ENCODE measurements at regions not wholly inside any gene's neighbourhood (a gene's known extent, or its start where the extent isn't known, plus 50 kb on each side); places are given as distances from the start of the nearest gene placed in this dataset.
"Not testable (repeated sequence)": the region's sequence is repeated elsewhere in the genome, so short reads cannot be mapped to it uniquely, and the experiment has no call there.

DNA sequence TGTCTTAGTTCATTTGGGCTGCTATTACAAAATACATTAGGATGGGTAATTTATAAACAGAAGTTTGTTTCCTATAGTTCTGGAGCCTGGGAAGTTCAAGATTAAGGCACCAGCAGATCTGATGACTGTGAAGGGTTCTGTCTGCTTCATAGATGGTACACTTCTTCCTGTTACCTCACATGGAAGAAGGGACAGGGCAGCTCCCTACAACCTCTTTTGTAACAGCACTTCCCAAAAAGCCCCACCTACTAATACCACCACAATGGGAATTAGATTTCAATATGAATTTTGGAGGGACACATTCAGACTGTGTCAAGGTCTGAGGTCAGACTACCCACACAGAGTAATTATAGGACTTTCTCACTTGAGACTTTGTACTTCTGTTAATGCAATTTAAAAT lies 260.3 kb downstream of the ARHGAP12 start:
- no peaks in the 10 kb centered on the region for H3K4me1 ChIP-seq (ENCODE audit: low read depth)
- ATAC-seq (no peak), DNase-seq (no peak)
- H3K4me3 ChIP-seq = no peak overlapping the region
- H3K36me3 ChIP-seq (ENCODE audit: low read depth) = no peaks in the 10 kb centered on the region
- intact Hi-C loops (cut with DNase I, micrococcal nuclease) = no loop called here
- peaks cover 4% of the 10 kb centered on the region for H3K9me3 ChIP-seq
- TF ChIP-seq, protein P1, sequence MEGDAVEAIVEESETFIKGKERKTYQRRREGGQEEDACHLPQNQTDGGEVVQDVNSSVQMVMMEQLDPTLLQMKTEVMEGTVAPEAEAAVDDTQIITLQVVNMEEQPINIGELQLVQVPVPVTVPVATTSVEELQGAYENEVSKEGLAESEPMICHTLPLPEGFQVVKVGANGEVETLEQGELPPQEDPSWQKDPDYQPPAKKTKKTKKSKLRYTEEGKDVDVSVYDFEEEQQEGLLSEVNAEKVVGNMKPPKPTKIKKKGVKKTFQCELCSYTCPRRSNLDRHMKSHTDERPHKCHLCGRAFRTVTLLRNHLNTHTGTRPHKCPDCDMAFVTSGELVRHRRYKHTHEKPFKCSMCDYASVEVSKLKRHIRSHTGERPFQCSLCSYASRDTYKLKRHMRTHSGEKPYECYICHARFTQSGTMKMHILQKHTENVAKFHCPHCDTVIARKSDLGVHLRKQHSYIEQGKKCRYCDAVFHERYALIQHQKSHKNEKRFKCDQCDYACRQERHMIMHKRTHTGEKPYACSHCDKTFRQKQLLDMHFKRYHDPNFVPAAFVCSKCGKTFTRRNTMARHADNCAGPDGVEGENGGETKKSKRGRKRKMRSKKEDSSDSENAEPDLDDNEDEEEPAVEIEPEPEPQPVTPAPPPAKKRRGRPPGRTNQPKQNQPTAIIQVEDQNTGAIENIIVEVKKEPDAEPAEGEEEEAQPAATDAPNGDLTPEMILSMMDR (IDR thresholded peaks at IDR 0.05) = no peak

DNA sequence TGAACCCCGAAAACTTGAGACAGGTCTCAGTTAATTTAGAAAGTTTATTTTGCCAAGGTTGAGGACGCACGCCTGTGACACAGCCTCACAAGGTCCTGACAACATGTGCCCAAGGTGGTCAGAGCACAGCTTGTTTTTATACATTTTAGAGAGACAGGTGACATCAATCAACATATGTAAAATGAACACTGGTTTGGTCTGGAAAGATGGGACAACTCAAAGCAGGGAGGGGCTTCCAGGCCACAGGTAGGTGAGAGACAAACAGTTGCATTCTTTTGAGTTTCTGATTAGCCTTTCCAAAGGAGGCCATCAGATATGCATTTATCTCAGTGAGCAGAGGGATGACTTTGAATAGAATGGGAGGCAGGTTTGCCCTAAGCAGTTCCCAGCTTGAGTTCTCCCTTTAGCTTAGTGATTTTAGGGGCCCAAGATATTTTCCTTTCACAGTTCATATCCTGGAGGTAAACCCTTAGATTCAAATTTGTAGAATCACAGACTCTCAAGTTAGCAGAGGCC lies 262.8 kb downstream of the ARHGAP12 start:
- H3K4me3 ChIP-seq; intact Hi-C loops (cut with DNase I, micrococcal nuclease); H3K9me3 ChIP-seq; H3K4me1 ChIP-seq (ENCODE audit: low read depth); ATAC-seq; DNase-seq; H3K36me3 ChIP-seq (ENCODE audit: low read depth): not testable (repeated sequence)

DNA sequence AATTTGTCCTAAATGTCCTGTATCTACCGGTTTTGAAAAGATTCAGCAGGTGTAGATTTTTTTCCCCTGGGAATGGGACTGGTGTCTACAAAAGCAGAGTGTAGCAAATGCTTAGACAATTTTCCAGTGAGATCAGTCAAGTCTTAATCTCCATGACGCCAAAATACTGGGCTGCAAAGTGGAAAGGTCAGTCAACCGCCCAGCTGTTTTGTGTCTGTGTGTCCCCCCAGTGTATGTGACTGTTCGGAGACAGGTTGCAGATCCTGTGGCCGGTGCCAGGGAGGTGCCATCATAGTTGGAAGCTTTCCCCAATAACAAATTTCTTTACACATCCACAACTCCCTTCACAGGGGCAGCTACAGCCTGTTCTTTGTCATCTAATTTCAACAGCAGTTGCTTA lies 263.8 kb downstream of the ARHGAP12 start:
- DNase-seq (no peak), ATAC-seq (no peak)
- intact Hi-C loops (cut with DNase I, micrococcal nuclease) = no loop called here

DNA sequence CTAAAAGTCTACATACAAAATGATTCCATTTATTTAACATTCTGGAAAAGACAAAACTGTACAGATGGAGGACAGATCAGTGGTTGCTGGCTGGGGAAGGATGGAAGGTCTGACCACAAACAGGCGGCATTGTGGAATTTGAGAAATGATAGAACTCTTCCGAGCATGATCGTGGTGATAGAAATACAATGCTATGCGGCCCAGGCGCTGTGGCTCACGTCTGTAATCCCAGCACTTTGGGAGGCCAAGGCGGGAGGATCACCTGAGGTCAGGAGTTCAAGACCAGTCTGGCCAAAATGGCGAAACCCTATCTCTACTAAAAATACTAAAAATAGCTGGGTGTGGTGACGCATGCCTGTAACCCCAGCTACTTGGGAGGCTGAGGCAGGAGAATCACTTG lies 264.6 kb downstream of the ARHGAP12 start:
- H3K4me3 ChIP-seq; ATAC-seq; H3K36me3 ChIP-seq (ENCODE audit: low read depth); intact Hi-C loops (cut with DNase I, micrococcal nuclease); H3K4me1 ChIP-seq (ENCODE audit: low read depth); H3K9me3 ChIP-seq; DNase-seq: not testable (repeated sequence)

More for the DNA sequence above, 263.8 kb downstream of the ARHGAP12 start:
- no peaks in the 10 kb centered on the region for H3K9me3 ChIP-seq
- no peak overlapping the region for H3K4me3 ChIP-seq
- H3K36me3 ChIP-seq (ENCODE audit: low read depth) = no peaks in the 10 kb centered on the region
- TF ChIP-seq, protein P1 (IDR thresholded peaks at IDR 0.05) = no peak
- no peaks in the 10 kb centered on the region for H3K4me1 ChIP-seq (ENCODE audit: low read depth)

GRCh38 chr10:31660300-31660699 lies 268.3 kb downstream of the ARHGAP12 start:
- H3K9me3 ChIP-seq = no peaks in the 10 kb centered on the region
- TF ChIP-seq, protein P1 (IDR thresholded peaks at IDR 0.05) = no peak
- H3K36me3 ChIP-seq (ENCODE audit: low read depth) = no peaks in the 10 kb centered on the region
- H3K4me1 ChIP-seq (ENCODE audit: low read depth) = no peaks in the 10 kb centered on the region
- no peak for DNase-seq
- no peak for ATAC-seq
- H3K4me3 ChIP-seq = no peak overlapping the region
- intact Hi-C loops (cut with DNase I, micrococcal nuclease) = no loop called here

DNA sequence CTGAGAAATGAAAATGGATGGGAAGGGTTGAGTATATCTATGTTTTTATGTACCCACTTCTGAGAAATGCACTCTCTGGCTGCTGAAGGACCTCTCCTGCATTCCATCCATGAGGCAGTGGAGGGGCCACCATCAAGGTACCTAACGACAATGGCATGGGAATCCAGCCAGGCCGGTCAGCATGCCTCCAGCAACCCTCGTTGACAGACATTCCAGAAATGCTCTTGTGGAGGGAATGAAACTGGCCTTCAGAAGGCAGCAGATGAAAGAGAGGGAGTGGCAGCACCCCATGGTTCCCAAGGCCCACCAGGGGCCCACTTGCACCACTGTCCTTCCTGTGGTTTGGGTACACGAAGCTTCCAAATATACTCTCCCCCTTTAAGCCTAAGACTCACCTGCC lies 269.0 kb downstream of the ARHGAP12 start:
- Histone ChIP-seq H3K9me3 (no peaks in the 10 kb centered on the region), H3K4me1 (ENCODE audit: low read depth) (no peaks in the 10 kb centered on the region), H3K36me3 (ENCODE audit: low read depth) (no peaks in the 10 kb centered on the region), H3K4me3 (no peak overlapping the region)
- ATAC-seq (no peak), DNase-seq (no peak)
- TF ChIP-seq, protein P1 (IDR thresholded peaks at IDR 0.05) = no peak
- intact Hi-C loops (cut with DNase I, micrococcal nuclease) = no loop called here

- DNase-seq = no peak
- Histone ChIP-seq H3K9me3 (no peaks in the 10 kb centered on the region), H3K4me1 (ENCODE audit: low read depth) (no peaks in the 10 kb centered on the region), H3K4me3 (no peak overlapping the region), H3K36me3 (ENCODE audit: low read depth) (no peaks in the 10 kb centered on the region)
- no peak for ATAC-seq
- TF ChIP-seq, protein P1 (IDR thresholded peaks at IDR 0.05) = no peak
- intact Hi-C loops (cut with DNase I, micrococcal nuclease) = no loop called here
These were observed 271.2 kb downstream of the ARHGAP12 start for GRCh38 chr10:31657434-31657872.

All from mucosa of descending colon (tissue), 3 donors.